GM23248 (cell line): ENCODE measurements at regions not wholly inside any gene's neighbourhood (a gene's known extent, or its start where the extent isn't known, plus 50 kb on each side); places are given as distances from the start of the nearest gene placed in this dataset.

ENCODE experiments used
- DNase-seq: peaks from one replicate; pipeline ENCODE4 v3.0.0-alpha.2; 2015
- H2AFZ ChIP-seq: fragments of 200-600 bp; sonication (generic); 2 replicates; pipeline ENCODE4 v1.6.1; 2016; ENCODE audit warnings: antibody characterized with exemption
- H3F3A ChIP-seq: fragments of 200-600 bp; sonication (generic); 2 replicates; pipeline ENCODE4 v1.6.1; 2016; ENCODE audit warnings: mild to moderate bottlenecking, antibody characterized with exemption, mixed run types; ENCODE audit not compliant: insufficient read depth
- H3K27ac ChIP-seq: fragments of 200-600 bp; sonication (generic); 2 replicates; pipeline ENCODE4 v1.5.1; 2016; ENCODE audit warnings: mild to moderate bottlenecking
- H3K27me3 ChIP-seq: fragments of 200-600 bp; sonication (generic); replicated peaks from 2 replicates; pipeline ENCODE4 v1.6.1; 2016; ENCODE audit warnings: mild to moderate bottlenecking; ENCODE audit not compliant: insufficient read depth
- H3K36me3 ChIP-seq: fragments of 200-600 bp; sonication (generic); 2 replicates; pipeline ENCODE4 v1.6.1; 2016; ENCODE audit warnings: low read depth, mild to moderate bottlenecking
- H3K4me1 ChIP-seq: fragments of 200-600 bp; sonication (generic); 2 replicates; pipeline ENCODE4 v1.6.1; 2016; ENCODE audit warnings: mild to moderate bottlenecking; ENCODE audit not compliant: insufficient read depth
- H3K4me2 ChIP-seq: fragments of 200-600 bp; sonication (generic); one replicate; pipeline ENCODE4 v1.6.1; 2016; ENCODE audit warnings: mild to moderate bottlenecking; ENCODE audit not compliant: unreplicated experiment
- H3K4me3 ChIP-seq: fragments of 200-600 bp; sonication (generic); 2 replicates; pipeline ENCODE4 v1.5.1; 2016; ENCODE audit warnings: mild to moderate bottlenecking
- H3K79me2 ChIP-seq: fragments of 200-600 bp; sonication (generic); 2 replicates; pipeline ENCODE4 v1.6.1; 2016; ENCODE audit warnings: mild to moderate bottlenecking; ENCODE audit not compliant: insufficient read depth
- H3K9ac ChIP-seq: fragments of 200-600 bp; sonication (generic); 2 replicates; pipeline ENCODE4 v1.6.1; 2016; ENCODE audit warnings: mild to moderate bottlenecking
- H3K9me2 ChIP-seq: fragments of 200-600 bp; sonication (generic); 2 replicates; pipeline ENCODE4 v1.6.1; 2016; ENCODE audit warnings: mixed run types, mild to moderate bottlenecking, moderate library complexity; ENCODE audit not compliant: insufficient read depth
- H3K9me3 ChIP-seq: fragments of 200-600 bp; sonication (generic); one replicate; pipeline ENCODE4 v1.6.1; 2017; ENCODE audit warnings: low read depth
- H4K20me1 ChIP-seq: fragments of 200-600 bp; sonication (generic); 2 replicates; pipeline ENCODE4 v1.6.0; 2016; ENCODE audit not compliant: insufficient read depth
- EZH2 ChIP-seq: fragments of 200-600 bp; sonication (generic); IDR thresholded peaks from 2 replicates; pipeline ENCODE4 v1.6.1; 2018; ENCODE audit warnings: antibody characterized with exemption, mild to moderate bottlenecking; ENCODE audit not compliant: insufficient read depth, poor library complexity, severe bottlenecking
- EZH2phosphoT487 ChIP-seq: fragments of 200-600 bp; sonication (generic); IDR thresholded peaks from 2 replicates; pipeline ENCODE4 v1.6.1; 2018; ENCODE audit warnings: antibody characterized with exemption, moderate library complexity, mild to moderate bottlenecking, low read depth; ENCODE audit not compliant: insufficient read depth
- WGBS, 2 experiments: methylation state at CpG; one replicate each; pipeline ENCODE4 v1.1.6; 2015 to 2017; ENCODE audit warnings: low lambda C conversion rate in 2 of 2, low coverage in 1 of 2; ENCODE audit errors: missing lambda C conversion rate in 2 of 2; 5-methylcytosine and 5-hydroxymethylcytosine counted together
- in situ Hi-C: fragments of 300-500 bp; cut with MboI; formaldehyde crosslinking; loops from 2 replicates; pipeline ENCODE4 v1.15.0; 2020

GRCh38 chr2:22055784-22056620 is 932.2 kb downstream of the TDRD15 start:
- 45 to 50% methylated on average over 4 of the region's 4 CpGs for whole genome bisulfite sequencing, 2 experiments
- Histone ChIP-seq H3K4me1 (no peaks in the 10 kb centered on the region), H3K27ac (no peak overlapping the region), H3K9me2 (no peaks in the 10 kb centered on the region), H3K9ac (no peak overlapping the region), H3K9me3 (no peaks in the 10 kb centered on the region), H3K79me2 (no peaks in the 10 kb centered on the region), H3F3A (no peaks in the 10 kb centered on the region), H2AFZ (no peak overlapping the region), H3K4me3 (no peak overlapping the region), H4K20me1 (no peaks in the 10 kb centered on the region), H3K4me2 (no peak overlapping the region), H3K27me3 (no peaks in the 10 kb centered on the region), H3K36me3 (no peaks in the 10 kb centered on the region)
- TF ChIP-seq EZH2 (no peak), EZH2phosphoT487 (no peak)
- no peak for DNase-seq
- in situ Hi-C loops, result no loop called here

GRCh38 chr2:22056621-22057132 is 932.9 kb downstream of the TDRD15 start:
- Histone ChIP-seq H3K4me2 (no peak overlapping the region), H4K20me1 (no peaks in the 10 kb centered on the region), H3K9ac (no peak overlapping the region), H3K27ac (no peak overlapping the region), H3F3A (no peaks in the 10 kb centered on the region), H3K9me2 (no peaks in the 10 kb centered on the region), H3K79me2 (no peaks in the 10 kb centered on the region), H2AFZ (no peak overlapping the region), H3K9me3 (no peaks in the 10 kb centered on the region), H3K4me1 (no peaks in the 10 kb centered on the region), H3K27me3 (no peaks in the 10 kb centered on the region), H3K4me3 (no peak overlapping the region), H3K36me3 (no peaks in the 10 kb centered on the region)
- in situ Hi-C loops, result no loop called here
- no peak for DNase-seq
- WGBS, 2 experiments, result 39 to 51% methylated on average over 5 of the region's 5 CpGs
- TF ChIP-seq EZH2phosphoT487 (no peak), EZH2 (no peak)

GRCh38 chr2:22062679-22063078 is 938.9 kb downstream of the TDRD15 start:
- in situ Hi-C loops, result no loop called here
- H2AFZ ChIP-seq, result no peak overlapping the region
- H3K4me3 ChIP-seq, result no peak overlapping the region
- H3K27me3 ChIP-seq, result no peaks in the 10 kb centered on the region
- no peak overlapping the region for H3K9ac ChIP-seq
- TF ChIP-seq EZH2phosphoT487, result no peak
- TF ChIP-seq EZH2, result no peak
- DNase-seq, result no peak
- H3K4me2 ChIP-seq, result no peak overlapping the region
- no peaks in the 10 kb centered on the region for H3F3A ChIP-seq
- H4K20me1 ChIP-seq, result no peaks in the 10 kb centered on the region
- no peaks in the 10 kb centered on the region for H3K4me1 ChIP-seq
- no peaks in the 10 kb centered on the region for H3K9me2 ChIP-seq
- no peaks in the 10 kb centered on the region for H3K79me2 ChIP-seq
- no peaks in the 10 kb centered on the region for H3K36me3 ChIP-seq
- H3K27ac ChIP-seq, result no peak overlapping the region
- 20 to 23% methylated on average over 4 of the region's 4 CpGs for WGBS, 2 experiments
- no peaks in the 10 kb centered on the region for H3K9me3 ChIP-seq

GRCh38 chr2:22076454-22076853 is 952.7 kb downstream of the TDRD15 start:
- in situ Hi-C loops, result no loop called here
- no peaks in the 10 kb centered on the region for H3K4me1 ChIP-seq
- TF ChIP-seq EZH2phosphoT487 (no peak), EZH2 (no peak)
- H2AFZ ChIP-seq, result no peak overlapping the region
- H3K9me2 ChIP-seq, result no peaks in the 10 kb centered on the region
- no peaks in the 10 kb centered on the region for H3F3A ChIP-seq
- WGBS, 2 experiments, result 0% methylated on average over 1 of the region's 1 CpG
- no peaks in the 10 kb centered on the region for H3K27me3 ChIP-seq
- H4K20me1 ChIP-seq, result no peaks in the 10 kb centered on the region
- H3K9me3 ChIP-seq, result no peaks in the 10 kb centered on the region
- H3K4me2 ChIP-seq, result no peak overlapping the region
- H3K27ac ChIP-seq, result no peak overlapping the region
- DNase-seq, result no peak
- H3K4me3 ChIP-seq, result no peak overlapping the region
- no peak overlapping the region for H3K9ac ChIP-seq
- H3K36me3 ChIP-seq, result no peaks in the 10 kb centered on the region
- no peaks in the 10 kb centered on the region for H3K79me2 ChIP-seq
